GM23338 (cell line): ENCODE measurements at regions not wholly inside any gene's neighbourhood (a gene's known extent, or its start where the extent isn't known, plus 50 kb on each side); places are given as distances from the start of the nearest gene placed in this dataset.

Experiments used
- ATAC-seq: fragments of 200-7000 bp; cut with Tn5 transposase; 3 replicates; pipeline ENCODE4 v1.9.1; 2020
- DNase-seq: peaks from one replicate; pipeline ENCODE4 v3.0.0-alpha.2; 2015; ENCODE audit warnings: low spot score
- H2AFZ ChIP-seq: fragments of 200-600 bp; sonication (generic); 2 replicates; pipeline ENCODE4 v1.8.0; 2016; ENCODE audit warnings: antibody characterized with exemption, mild to moderate bottlenecking, moderate library complexity
- H3F3A ChIP-seq: fragments of 200-600 bp; sonication (generic); replicated peaks from 2 replicates; pipeline ENCODE4 v1.8.0; 2017; ENCODE audit warnings: antibody characterized with exemption, mixed run types, low read depth
- H3K27ac ChIP-seq: fragments of 200-600 bp; sonication (generic); 2 replicates; pipeline ENCODE4 v1.6.1; 2016; ENCODE audit warnings: low read depth
- H3K27me3 ChIP-seq: fragments of 200-600 bp; sonication (generic); 2 replicates; pipeline ENCODE4 v1.8.0; 2016; ENCODE audit warnings: mild to moderate bottlenecking, mixed run types, moderate library complexity; ENCODE audit not compliant: insufficient read depth
- H3K36me3 ChIP-seq: fragments of 200-600 bp; sonication (generic); 2 replicates; pipeline ENCODE4 v1.8.0; 2016; ENCODE audit warnings: mild to moderate bottlenecking; ENCODE audit not compliant: insufficient read depth
- H3K4me1 ChIP-seq: fragments of 200-600 bp; sonication (generic); 2 replicates; pipeline ENCODE4 v1.8.0; 2016; ENCODE audit warnings: mild to moderate bottlenecking, moderate library complexity; ENCODE audit not compliant: insufficient read depth
- H3K4me2 ChIP-seq: fragments of 200-600 bp; sonication (generic); 2 replicates; pipeline ENCODE4 v1.7.1; 2017; ENCODE audit warnings: mixed run types
- H3K4me3 ChIP-seq: fragments of 200-600 bp; sonication (generic); 2 replicates; pipeline ENCODE4 v1.6.1; 2016; ENCODE audit warnings: mixed run types
- H3K79me2 ChIP-seq: fragments of 200-600 bp; sonication (generic); replicated peaks from 2 replicates; pipeline ENCODE4 v1.8.0; 2017; ENCODE audit warnings: mild to moderate bottlenecking; ENCODE audit not compliant: insufficient read depth
- H3K9me2 ChIP-seq: fragments of 200-600 bp; sonication (generic); 2 replicates; pipeline ENCODE4 v1.8.0; 2017; ENCODE audit not compliant: insufficient read depth
- H4K20me1 ChIP-seq: fragments of 200-600 bp; sonication (generic); replicated peaks from 2 replicates; pipeline ENCODE4 v1.8.0; 2017; ENCODE audit warnings: mild to moderate bottlenecking; ENCODE audit not compliant: insufficient read depth
- H3K27ac Mint-ChIP-seq: 2 replicates; pipeline ENCODE4 v1.8.0; 2020; ENCODE audit warnings: inconsistent platforms, mild to moderate bottlenecking, moderate library complexity, mixed read lengths
- H3K27me3 Mint-ChIP-seq: 3 replicates; pipeline ENCODE4 v1.8.0; 2022; ENCODE audit warnings: low read depth, mild to moderate bottlenecking, moderate library complexity, mixed read lengths, inconsistent platforms; ENCODE audit not compliant: insufficient read depth, poor library complexity
- H3K36me3 Mint-ChIP-seq: 3 replicates; pipeline ENCODE4 v1.8.0; 2021; ENCODE audit warnings: low read depth, mild to moderate bottlenecking, inconsistent platforms, moderate library complexity, mixed read lengths
- H3K4me1 Mint-ChIP-seq: 3 replicates; pipeline ENCODE4 v1.8.0; 2020; ENCODE audit warnings: mild to moderate bottlenecking, inconsistent platforms, mixed read lengths
- H3K4me3 Mint-ChIP-seq: 3 replicates; pipeline ENCODE4 v1.8.0; 2021; ENCODE audit warnings: moderate library complexity, mild to moderate bottlenecking, inconsistent platforms, mixed read lengths
- H3K9me3 Mint-ChIP-seq: 3 replicates; pipeline ENCODE4 v1.8.0; 2020; ENCODE audit warnings: moderate library complexity, mild to moderate bottlenecking, inconsistent platforms, mixed read lengths
- EZH2phosphoT487 ChIP-seq: fragments of 200-600 bp; sonication (generic); IDR thresholded peaks from one replicate; pipeline ENCODE4 v1.8.1; 2018; ENCODE audit warnings: antibody characterized with exemption; ENCODE audit not compliant: unreplicated experiment
- JUNB ChIP-seq: IDR thresholded peaks from one replicate; pipeline ENCODE4 v1.6.1; 2016; ENCODE audit warnings: antibody characterized with exemption; ENCODE audit not compliant: unreplicated experiment
- NANOG ChIP-seq: IDR thresholded peaks from 2 replicates; pipeline ENCODE4 v1.6.1; 2016; ENCODE audit warnings: antibody characterized with exemption, borderline replicate concordance
- STAT1 ChIP-seq: IDR thresholded peaks from one replicate; pipeline ENCODE4 v1.6.1; 2016; ENCODE audit warnings: antibody characterized with exemption; ENCODE audit not compliant: unreplicated experiment
- ZNF114 ChIP-seq: fragments of 250-450 bp; sonication (Bioruptor Pico); IDR thresholded peaks from 2 replicates; pipeline ENCODE4 v1.5.0; 2020; ENCODE audit warnings: mild to moderate bottlenecking, moderate library complexity
- ZNF331 ChIP-seq: fragments of 250-450 bp; sonication (Bioruptor Pico); IDR thresholded peaks from 2 replicates; pipeline ENCODE4 v1.5.0; 2020; ENCODE audit warnings: low read depth, mild to moderate bottlenecking, moderate library complexity
- ZNF462 ChIP-seq: fragments of 250-450 bp; sonication (Bioruptor Pico); IDR thresholded peaks from 2 replicates; pipeline ENCODE4 v1.5.0; 2020; ENCODE audit warnings: mild to moderate bottlenecking, moderate library complexity
- TF ChIP-seq, protein P1 (sequence below): IDR thresholded peaks from one replicate; pipeline ENCODE4 v1.6.1; 2018; ENCODE audit warnings: antibody characterized with exemption; ENCODE audit not compliant: unreplicated experiment
- TF ChIP-seq, protein P2 (sequence below): IDR thresholded peaks from 2 replicates; pipeline ENCODE4 v1.6.1; 2016; ENCODE audit warnings: antibody characterized with exemption

- Histone ChIP-seq H3K79me2 (no peaks in the 10 kb centered on the region), H3K4me2 (no peak overlapping the region), H3K4me1 (no peaks in the 10 kb centered on the region), H3K4me3 (no peak overlapping the region), H3K27ac (no peak overlapping the region), H2AFZ (peak overlapping the region; percentile 16; the same call in 1 of the 2 replicates), H3F3A (no peaks in the 10 kb centered on the region), H3K9me2 (no peaks in the 10 kb centered on the region), H3K36me3 (no peaks in the 10 kb centered on the region), H3K27me3 (no peaks in the 10 kb centered on the region), H4K20me1 (no peaks in the 10 kb centered on the region)
- ATAC-seq (no peak), DNase-seq (no peak)
- Mint-ChIP-seq H3K27ac (no peak overlapping the region), H3K9me3 (no peaks in the 10 kb centered on the region), H3K4me3 (no peak overlapping the region), H3K36me3 (no peaks in the 10 kb centered on the region), H3K4me1 (peaks cover 6% of the 10 kb centered on the region), H3K27me3 (no peaks in the 10 kb centered on the region)
- TF ChIP-seq STAT1 (no peak), EZH2phosphoT487 (no peak)
Measured at GRCh38 chr7:26598867-26599266, 265.5 kb downstream of the SKAP2 start.

DNA sequence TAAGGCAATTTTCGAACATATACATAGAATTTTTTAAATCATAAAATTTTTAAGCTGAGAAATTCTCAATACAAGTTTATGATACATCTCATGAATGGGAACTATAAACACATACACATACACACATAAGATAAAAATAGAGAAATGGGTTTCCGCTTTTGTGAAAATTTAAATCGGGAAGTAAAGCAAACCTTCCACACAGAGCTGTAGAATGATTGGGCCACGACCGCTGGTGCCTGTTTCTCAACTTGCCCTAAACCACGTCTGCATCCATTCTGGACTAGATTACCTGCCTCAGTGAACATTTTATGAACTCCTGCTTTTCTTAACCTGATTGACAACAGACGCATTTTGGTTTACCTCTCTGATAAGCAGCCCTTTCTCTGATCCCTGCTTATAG is 264.4 kb downstream of the SKAP2 start:
- Histone ChIP-seq H3K79me2 (no peaks in the 10 kb centered on the region), H3F3A (no peaks in the 10 kb centered on the region), H3K36me3 (no peaks in the 10 kb centered on the region), H3K9me2 (no peaks in the 10 kb centered on the region), H4K20me1 (no peaks in the 10 kb centered on the region), H3K4me3 (no peak overlapping the region), H3K27ac (no peak overlapping the region), H2AFZ (0 out of 2 replicates have a peak overlapping the region, but pooled peaks have one; percentile 53), H3K4me2 (no peak overlapping the region), H3K27me3 (no peaks in the 10 kb centered on the region), H3K4me1 (no peaks in the 10 kb centered on the region)
- no peak overlapping the region for H3K4me3 Mint-ChIP-seq
- TF ChIP-seq NANOG (no peak), ZNF462 (CRISPR knock-in tag) (no peak), ZNF331 (no peak), JUNB (no peak), STAT1 (no peak), ZNF114 (CRISPR knock-in tag) (no peak), EZH2phosphoT487 (no peak)
- TF ChIP-seq, protein P1, sequence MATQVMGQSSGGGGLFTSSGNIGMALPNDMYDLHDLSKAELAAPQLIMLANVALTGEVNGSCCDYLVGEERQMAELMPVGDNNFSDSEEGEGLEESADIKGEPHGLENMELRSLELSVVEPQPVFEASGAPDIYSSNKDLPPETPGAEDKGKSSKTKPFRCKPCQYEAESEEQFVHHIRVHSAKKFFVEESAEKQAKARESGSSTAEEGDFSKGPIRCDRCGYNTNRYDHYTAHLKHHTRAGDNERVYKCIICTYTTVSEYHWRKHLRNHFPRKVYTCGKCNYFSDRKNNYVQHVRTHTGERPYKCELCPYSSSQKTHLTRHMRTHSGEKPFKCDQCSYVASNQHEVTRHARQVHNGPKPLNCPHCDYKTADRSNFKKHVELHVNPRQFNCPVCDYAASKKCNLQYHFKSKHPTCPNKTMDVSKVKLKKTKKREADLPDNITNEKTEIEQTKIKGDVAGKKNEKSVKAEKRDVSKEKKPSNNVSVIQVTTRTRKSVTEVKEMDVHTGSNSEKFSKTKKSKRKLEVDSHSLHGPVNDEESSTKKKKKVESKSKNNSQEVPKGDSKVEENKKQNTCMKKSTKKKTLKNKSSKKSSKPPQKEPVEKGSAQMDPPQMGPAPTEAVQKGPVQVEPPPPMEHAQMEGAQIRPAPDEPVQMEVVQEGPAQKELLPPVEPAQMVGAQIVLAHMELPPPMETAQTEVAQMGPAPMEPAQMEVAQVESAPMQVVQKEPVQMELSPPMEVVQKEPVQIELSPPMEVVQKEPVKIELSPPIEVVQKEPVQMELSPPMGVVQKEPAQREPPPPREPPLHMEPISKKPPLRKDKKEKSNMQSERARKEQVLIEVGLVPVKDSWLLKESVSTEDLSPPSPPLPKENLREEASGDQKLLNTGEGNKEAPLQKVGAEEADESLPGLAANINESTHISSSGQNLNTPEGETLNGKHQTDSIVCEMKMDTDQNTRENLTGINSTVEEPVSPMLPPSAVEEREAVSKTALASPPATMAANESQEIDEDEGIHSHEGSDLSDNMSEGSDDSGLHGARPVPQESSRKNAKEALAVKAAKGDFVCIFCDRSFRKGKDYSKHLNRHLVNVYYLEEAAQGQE: no peak
- TF ChIP-seq, protein P2, sequence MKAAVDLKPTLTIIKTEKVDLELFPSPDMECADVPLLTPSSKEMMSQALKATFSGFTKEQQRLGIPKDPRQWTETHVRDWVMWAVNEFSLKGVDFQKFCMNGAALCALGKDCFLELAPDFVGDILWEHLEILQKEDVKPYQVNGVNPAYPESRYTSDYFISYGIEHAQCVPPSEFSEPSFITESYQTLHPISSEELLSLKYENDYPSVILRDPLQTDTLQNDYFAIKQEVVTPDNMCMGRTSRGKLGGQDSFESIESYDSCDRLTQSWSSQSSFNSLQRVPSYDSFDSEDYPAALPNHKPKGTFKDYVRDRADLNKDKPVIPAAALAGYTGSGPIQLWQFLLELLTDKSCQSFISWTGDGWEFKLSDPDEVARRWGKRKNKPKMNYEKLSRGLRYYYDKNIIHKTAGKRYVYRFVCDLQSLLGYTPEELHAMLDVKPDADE: no peak
- H3K27ac Mint-ChIP-seq: no peak overlapping the region
- H3K9me3 Mint-ChIP-seq: no peaks in the 10 kb centered on the region
- H3K27me3 Mint-ChIP-seq: no peaks in the 10 kb centered on the region
- ATAC-seq: no peak
- no peaks in the 10 kb centered on the region for H3K36me3 Mint-ChIP-seq
- peaks cover 11% of the 10 kb centered on the region for H3K4me1 Mint-ChIP-seq
- DNase-seq: no peak
